ENCODE measurements at regions not wholly inside any gene's neighbourhood (a gene's known extent, or its start where the extent isn't known, plus 50 kb on each side); places are given as distances from the start of the nearest gene placed in this dataset.
"Not testable (repeated sequence)": the region's sequence is repeated elsewhere in the genome, so short reads cannot be mapped to it uniquely, and the experiment has no call there.

DNA sequence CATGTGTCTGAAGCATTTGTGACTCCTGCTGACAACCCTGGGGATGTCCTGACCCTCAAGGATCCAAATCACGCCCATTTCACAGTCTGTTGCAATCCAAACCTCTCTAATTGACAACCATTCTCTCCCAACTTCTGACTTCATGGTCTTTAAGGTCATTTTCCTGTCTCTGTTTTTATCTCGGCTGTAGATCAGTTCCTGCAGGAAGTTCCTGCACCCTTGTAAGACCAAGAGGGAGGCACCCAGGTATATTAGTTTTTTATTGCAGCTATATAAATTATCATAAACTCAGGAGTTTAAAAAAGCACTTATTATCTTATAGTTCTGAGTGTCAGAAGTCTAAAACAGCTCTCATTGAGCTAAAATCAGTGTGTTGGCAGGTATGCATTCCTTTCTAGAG is 166.8 kb downstream of the BTBD3 start:
- Histone ChIP-seq H3K4me1 (no peaks in the 10 kb centered on the region), H3K27me3 (no peaks in the 10 kb centered on the region), H3K4me3 (no peak overlapping the region), H3K36me3 (no peaks in the 10 kb centered on the region), H3K9me3 (no peaks in the 10 kb centered on the region), H3K27ac (no peak overlapping the region)
- intact Hi-C loops (cut with DNase I; ENCODE audit: low total_unique reads): no loop called here
- DNase-seq (ENCODE audit: low spot score in 2 of 2): no peak
- TF ChIP-seq, protein P1, sequence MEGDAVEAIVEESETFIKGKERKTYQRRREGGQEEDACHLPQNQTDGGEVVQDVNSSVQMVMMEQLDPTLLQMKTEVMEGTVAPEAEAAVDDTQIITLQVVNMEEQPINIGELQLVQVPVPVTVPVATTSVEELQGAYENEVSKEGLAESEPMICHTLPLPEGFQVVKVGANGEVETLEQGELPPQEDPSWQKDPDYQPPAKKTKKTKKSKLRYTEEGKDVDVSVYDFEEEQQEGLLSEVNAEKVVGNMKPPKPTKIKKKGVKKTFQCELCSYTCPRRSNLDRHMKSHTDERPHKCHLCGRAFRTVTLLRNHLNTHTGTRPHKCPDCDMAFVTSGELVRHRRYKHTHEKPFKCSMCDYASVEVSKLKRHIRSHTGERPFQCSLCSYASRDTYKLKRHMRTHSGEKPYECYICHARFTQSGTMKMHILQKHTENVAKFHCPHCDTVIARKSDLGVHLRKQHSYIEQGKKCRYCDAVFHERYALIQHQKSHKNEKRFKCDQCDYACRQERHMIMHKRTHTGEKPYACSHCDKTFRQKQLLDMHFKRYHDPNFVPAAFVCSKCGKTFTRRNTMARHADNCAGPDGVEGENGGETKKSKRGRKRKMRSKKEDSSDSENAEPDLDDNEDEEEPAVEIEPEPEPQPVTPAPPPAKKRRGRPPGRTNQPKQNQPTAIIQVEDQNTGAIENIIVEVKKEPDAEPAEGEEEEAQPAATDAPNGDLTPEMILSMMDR (IDR thresholded peaks at IDR 0.05): no peak
- TF ChIP-seq POLR2AphosphoS5 (IDR thresholded peaks at IDR 0.05) (no peak), POLR2A (IDR thresholded peaks at IDR 0.05) (no peak)

- H3K4me1 ChIP-seq: no peaks in the 10 kb centered on the region
- no peaks in the 10 kb centered on the region for H3K9me3 ChIP-seq
- TF ChIP-seq POLR2A (IDR thresholded peaks at IDR 0.05) (no peak), POLR2AphosphoS5 (IDR thresholded peaks at IDR 0.05) (no peak)
- TF ChIP-seq, protein P1 (IDR thresholded peaks at IDR 0.05): no peak
- H3K27ac ChIP-seq: no peak overlapping the region
- H3K4me3 ChIP-seq: no peak overlapping the region
- no peaks in the 10 kb centered on the region for H3K27me3 ChIP-seq
- no peak for DNase-seq (ENCODE audit: low spot score in 2 of 2)
- no peaks in the 10 kb centered on the region for H3K36me3 ChIP-seq
- intact Hi-C loops (cut with DNase I; ENCODE audit: low total_unique reads): no loop called here
These were observed 168.7 kb downstream of the BTBD3 start for GRCh38 chr20:12086359-12086758.

DNA sequence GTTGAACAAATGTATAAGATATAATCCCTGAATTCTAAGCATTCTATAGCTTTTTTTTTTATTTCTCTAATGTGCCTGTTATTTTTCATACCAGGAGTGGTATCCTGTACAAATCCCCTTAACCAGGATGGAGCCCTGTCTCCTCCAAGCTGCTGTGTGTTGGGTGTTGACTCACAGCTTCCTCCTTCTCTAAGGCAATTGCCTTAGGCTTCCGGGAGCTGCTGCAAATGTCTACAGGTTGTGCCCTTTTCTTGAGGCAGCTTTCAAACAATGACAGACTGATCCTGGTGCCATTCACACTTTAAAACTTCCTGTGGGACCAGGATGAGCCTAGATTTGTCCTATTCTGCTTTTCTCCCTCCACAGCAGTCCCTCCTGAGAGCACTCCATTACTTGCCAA is 173.2 kb downstream of the BTBD3 start:
- no peak overlapping the region for H3K27ac ChIP-seq
- H3K27me3 ChIP-seq: no peaks in the 10 kb centered on the region
- no peak overlapping the region for H3K4me3 ChIP-seq
- intact Hi-C loops (cut with DNase I; ENCODE audit: low total_unique reads): no loop called here
- no peaks in the 10 kb centered on the region for H3K36me3 ChIP-seq
- DNase-seq (ENCODE audit: low spot score in 2 of 2): no peak
- no peak for TF ChIP-seq POLR2A (IDR thresholded peaks at IDR 0.05)
- TF ChIP-seq, protein P1 (IDR thresholded peaks at IDR 0.05): no peak
- H3K4me1 ChIP-seq: no peaks in the 10 kb centered on the region
- H3K9me3 ChIP-seq: no peaks in the 10 kb centered on the region

GRCh38 chr20:12093057-12093796 is 175.5 kb downstream of the BTBD3 start:
- intact Hi-C loops (cut with DNase I; ENCODE audit: low total_unique reads): no loop called here
- no peaks in the 10 kb centered on the region for H3K4me1 ChIP-seq
- H3K9me3 ChIP-seq: no peaks in the 10 kb centered on the region
- no peak for DNase-seq (ENCODE audit: low spot score in 2 of 2)
- no peak overlapping the region for H3K4me3 ChIP-seq
- no peak overlapping the region for H3K27ac ChIP-seq
- no peaks in the 10 kb centered on the region for H3K36me3 ChIP-seq
- no peaks in the 10 kb centered on the region for H3K27me3 ChIP-seq
- no peak for TF ChIP-seq POLR2AphosphoS5 (IDR thresholded peaks at IDR 0.05)
- no peak for TF ChIP-seq POLR2A (IDR thresholded peaks at IDR 0.05)
- TF ChIP-seq, protein P1 (IDR thresholded peaks at IDR 0.05): no peak

- H3K36me3 ChIP-seq; DNase-seq (ENCODE audit: low spot score in 2 of 2); H3K4me3 ChIP-seq; H3K9me3 ChIP-seq; H3K27ac ChIP-seq; intact Hi-C loops (cut with DNase I; ENCODE audit: low total_unique reads); H3K4me1 ChIP-seq; H3K27me3 ChIP-seq: not testable (repeated sequence)
These were observed 176.1 kb downstream of the BTBD3 start for GRCh38 chr20:12093797-12094190.
